HG02571 (cell line): ENCODE measurements at regions not wholly inside any gene's neighbourhood (a gene's known extent, or its start where the extent isn't known, plus 50 kb on each side); places are given as distances from the start of the nearest gene placed in this dataset.
"Not testable (repeated sequence)": the region's sequence is repeated elsewhere in the genome, so short reads cannot be mapped to it uniquely, and the experiment has no call there.

Experiments
- ATAC-seq: cut with Tn5 transposase; IDR thresholded peaks from one replicate; pipeline ENCODE4 v1.9.1; 2021; ENCODE audit warnings: mild to moderate bottlenecking, moderate library complexity; ENCODE audit not compliant: unreplicated experiment

GRCh38 chr5:130624805-130625204 is 540.3 kb downstream of the HINT1 start:
- ATAC-seq, result no peak

- ATAC-seq, result no peak
These were observed 548.9 kb downstream of the HINT1 start for GRCh38 chr5:130616161-130616560.

GRCh38 chr5:130605234-130605633 is 559.8 kb downstream of the HINT1 start:
- ATAC-seq, result no peak

- not testable (repeated sequence) for ATAC-seq
These were observed 568.4 kb downstream of the HINT1 start for GRCh38 chr5:130596647-130597046.

- no peak for ATAC-seq
These were observed 584.8 kb downstream of the HINT1 start for GRCh38 chr5:130580264-130580663.

- ATAC-seq, result no peak
These were observed 586.7 kb downstream of the HINT1 start for GRCh38 chr5:130578354-130578753.

GRCh38 chr5:130571076-130571475 is 594.0 kb downstream of the HINT1 start:
- no peak for ATAC-seq

- no peak for ATAC-seq
These were observed 596.3 kb downstream of the HINT1 start for GRCh38 chr5:130568791-130569190.

GRCh38 chr5:130555429-130555828 is 609.6 kb downstream of the HINT1 start:
- no peak for ATAC-seq

- ATAC-seq, result no peak
These were observed 614.5 kb downstream of the HINT1 start for GRCh38 chr5:130550562-130550928.

- no peak for ATAC-seq
These were observed 615.0 kb downstream of the HINT1 start for GRCh38 chr5:130549884-130550561.

- no peak for ATAC-seq
These were observed 618.8 kb downstream of the HINT1 start for GRCh38 chr5:130546211-130546610.

GRCh38 chr5:130545291-130545690 is 619.8 kb downstream of the HINT1 start:
- ATAC-seq, result no peak

GRCh38 chr5:130541617-130542221 is 623.3 kb downstream of the HINT1 start:
- no peak for ATAC-seq

- ATAC-seq, result no peak
These were observed 628.4 kb downstream of the HINT1 start for GRCh38 chr5:130536691-130537090.

- ATAC-seq, result no peak
These were observed 628.5 kb downstream of the CHSY3 start for GRCh38 chr5:130532786-130533185.

- ATAC-seq, result no peak
These were observed 625.5 kb downstream of the CHSY3 start for GRCh38 chr5:130529511-130530485.

GRCh38 chr5:130529111-130529510 is 624.8 kb downstream of the CHSY3 start:
- no peak for ATAC-seq

- ATAC-seq, result no peak
These were observed 624.2 kb downstream of the CHSY3 start for GRCh38 chr5:130528474-130528873.

GRCh38 chr5:130526708-130527107 is 622.4 kb downstream of the CHSY3 start:
- no peak for ATAC-seq

- no peak for ATAC-seq
These were observed 615.9 kb downstream of the CHSY3 start for GRCh38 chr5:130520211-130520610.
